GM21825 (cell line): ENCODE measurements at regions not wholly inside any gene's neighbourhood (a gene's known extent, or its start where the extent isn't known, plus 50 kb on each side); places are given as distances from the start of the nearest gene placed in this dataset.

Experiments used
- ATAC-seq: cut with Tn5 transposase; IDR thresholded peaks from one replicate; pipeline ENCODE4 v1.9.1; 2021; ENCODE audit warnings: mild to moderate bottlenecking, moderate library complexity; ENCODE audit not compliant: unreplicated experiment

- no peak for ATAC-seq
These were observed 197.8 kb downstream of the ZNF648 start for GRCh38 chr1:181863736-181864135.

- ATAC-seq = no peak
These were observed 198.5 kb downstream of the ZNF648 start for GRCh38 chr1:181863006-181863405.

- no peak for ATAC-seq
These were observed 203.4 kb downstream of the ZNF648 start for GRCh38 chr1:181858135-181858534.
